WTC11 (cell line): ENCODE measurements at regions not wholly inside any gene's neighbourhood (a gene's known extent, or its start where the extent isn't known, plus 50 kb on each side); places are given as distances from the start of the nearest gene placed in this dataset.

Experiments
- ATAC-seq: fragments of 200-7000 bp; cut with Tn5 transposase; 2 replicates; pipeline ENCODE4 v1.10.0; 2021; ENCODE audit warnings: mild to moderate bottlenecking, moderate library complexity
- CTCF ChIA-PET: fragments of 300-600 bp; sonication (Branson Sonifier 250); formaldehyde crosslinking; loops from one replicate; lab custom pipeline; 2021; ENCODE audit warnings: antibody characterized with exemption; lab: Charles Lee
- POLR2A ChIA-PET: fragments of 350-600 bp; sonication (Branson Sonifier 250); formaldehyde crosslinking; loops from one replicate; lab custom pipeline; 2021; ENCODE audit warnings: antibody characterized with exemption; lab: Charles Lee
- DNase-seq: peaks from one replicate; pipeline ENCODE4 v3.0.0; 2021; ENCODE audit warnings: low spot score
- H3K27ac Mint-ChIP-seq: 2 replicates; pipeline ENCODE4 v1.8.0; 2021; ENCODE audit warnings: mixed read lengths
- H3K27me3 Mint-ChIP-seq: 2 replicates; pipeline ENCODE4 v1.8.0; 2021; ENCODE audit warnings: low read depth, mild to moderate bottlenecking, moderate library complexity, mixed read lengths
- H3K36me3 Mint-ChIP-seq: 2 replicates; pipeline ENCODE4 v1.8.0; 2021; ENCODE audit warnings: mixed read lengths
- H3K4me1 Mint-ChIP-seq: 2 replicates; pipeline ENCODE4 v1.8.0; 2022; ENCODE audit warnings: mixed read lengths
- H3K4me3 Mint-ChIP-seq: 2 replicates; pipeline ENCODE4 v1.8.0; 2021; ENCODE audit warnings: mild to moderate bottlenecking, moderate library complexity, mixed read lengths
- H3K9me3 Mint-ChIP-seq: 2 replicates; pipeline ENCODE4 v1.8.0; 2021; ENCODE audit warnings: mixed read lengths
- FOXK1 ChIP-seq: sonication (generic); formaldehyde crosslinking; IDR thresholded peaks from 2 replicates; pipeline ENCODE4 v1.8.0; 2022; ENCODE audit warnings: mild to moderate bottlenecking, moderate library complexity, missing genetic modification reagents
- OVOL2 ChIP-seq: fragments of 250-450 bp; sonication (Bioruptor Pico); IDR thresholded peaks from 2 replicates; pipeline ENCODE4 v1.9.0; 2021; ENCODE audit warnings: mild to moderate bottlenecking, borderline replicate concordance
- PRRX2 ChIP-seq: fragments of 250-450 bp; sonication (Bioruptor Pico); IDR thresholded peaks from 2 replicates; pipeline ENCODE4 v1.8.0; 2021; ENCODE audit warnings: mild to moderate bottlenecking
- SMAD3 ChIP-seq: sonication (generic); formaldehyde crosslinking; IDR thresholded peaks from 2 replicates; pipeline ENCODE4 v1.8.0; 2022; ENCODE audit warnings: missing genetic modification reagents, mild to moderate bottlenecking, borderline replicate concordance
- SOX15 ChIP-seq: fragments of 250-450 bp; sonication (Bioruptor Pico); IDR thresholded peaks from 2 replicates; pipeline ENCODE4 v1.9.0; 2021; ENCODE audit warnings: mild to moderate bottlenecking
- ZNF317 ChIP-seq: sonication (generic); formaldehyde crosslinking; IDR thresholded peaks from 2 replicates; pipeline ENCODE4 v1.8.1; 2023; ENCODE audit warnings: low read depth, mild to moderate bottlenecking, moderate library complexity, missing genetic modification reagents, borderline replicate concordance
- ZNF416 ChIP-seq: fragments of 250-450 bp; sonication (Bioruptor Pico); IDR thresholded peaks from 2 replicates; pipeline ENCODE4 v1.9.0; 2021; ENCODE audit warnings: mild to moderate bottlenecking, inconsistent platforms
- ZNF423 ChIP-seq: fragments of 250-450 bp; sonication (Bioruptor Pico); IDR thresholded peaks from 2 replicates; pipeline ENCODE4 v2.1.2; 2022; ENCODE audit warnings: mild to moderate bottlenecking, moderate library complexity
- ZNF671 ChIP-seq: fragments of 250-450 bp; sonication (Bioruptor Pico); IDR thresholded peaks from 2 replicates; pipeline ENCODE4 v1.8.0; 2021; ENCODE audit warnings: mild to moderate bottlenecking
- TF ChIP-seq, protein P1 (sequence below): sonication (generic); formaldehyde crosslinking; conservative IDR thresholded peaks from 2 replicates; pipeline ENCODE4 v1.8.1; 2022; ENCODE audit warnings: mild to moderate bottlenecking, missing genetic modification reagents
- TF ChIP-seq, protein P2 (sequence below): sonication (generic); formaldehyde crosslinking; IDR thresholded peaks from 2 replicates; pipeline ENCODE4 v1.8.1; 2023; ENCODE audit warnings: mild to moderate bottlenecking, missing genetic modification reagents
- TF ChIP-seq, protein P3 (sequence below): sonication (generic); formaldehyde crosslinking; IDR thresholded peaks from 2 replicates; pipeline ENCODE4 v1.8.0; 2022; ENCODE audit warnings: mild to moderate bottlenecking, missing genetic modification reagents
- TF ChIP-seq, protein P4 (sequence below): sonication (generic); formaldehyde crosslinking; IDR thresholded peaks from 2 replicates; pipeline ENCODE4 v1.8.0; 2022; ENCODE audit warnings: mild to moderate bottlenecking, missing genetic modification reagents
- TF ChIP-seq, protein P5 (sequence below): sonication (generic); formaldehyde crosslinking; IDR thresholded peaks from 2 replicates; pipeline ENCODE4 v1.8.1; 2022; ENCODE audit warnings: mild to moderate bottlenecking, missing genetic modification reagents, moderate library complexity, borderline replicate concordance

DNA sequence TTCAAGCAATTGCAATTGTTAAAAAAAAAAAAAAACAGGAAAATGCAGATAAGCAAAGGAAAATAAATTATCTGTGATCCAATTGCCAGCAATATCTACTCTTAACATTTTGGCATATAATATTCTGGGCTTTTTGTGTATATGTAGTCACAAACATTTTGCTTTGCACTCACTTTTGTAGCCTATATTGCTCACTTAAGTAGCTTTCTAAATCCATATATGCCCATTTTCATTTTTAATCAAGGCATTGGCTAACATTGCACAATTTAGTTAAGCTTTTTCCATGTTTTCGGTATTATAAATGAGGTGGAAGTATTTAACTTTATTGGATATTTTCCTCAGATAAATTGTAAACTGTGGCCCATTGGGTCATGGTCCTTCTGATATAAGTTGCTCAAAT is 466.3 kb upstream of the ATP2B1 start:
- DNase-seq (no peak), ATAC-seq (no peak)
- H3K4me3 Mint-ChIP-seq, result no peak overlapping the region
- no peaks in the 10 kb centered on the region for H3K36me3 Mint-ChIP-seq
- no peaks in the 10 kb centered on the region for H3K27me3 Mint-ChIP-seq
- H3K4me1 Mint-ChIP-seq, result no peaks in the 10 kb centered on the region
- peaks cover 9% of the 10 kb centered on the region for H3K9me3 Mint-ChIP-seq
- ChIA-PET CTCF (no interaction called here), POLR2A (no interaction called here)
- no peak overlapping the region for H3K27ac Mint-ChIP-seq
- TF ChIP-seq FOXK1 (CRISPR knock-in tag) (no peak), OVOL2 (CRISPR knock-in tag) (no peak)

DNA sequence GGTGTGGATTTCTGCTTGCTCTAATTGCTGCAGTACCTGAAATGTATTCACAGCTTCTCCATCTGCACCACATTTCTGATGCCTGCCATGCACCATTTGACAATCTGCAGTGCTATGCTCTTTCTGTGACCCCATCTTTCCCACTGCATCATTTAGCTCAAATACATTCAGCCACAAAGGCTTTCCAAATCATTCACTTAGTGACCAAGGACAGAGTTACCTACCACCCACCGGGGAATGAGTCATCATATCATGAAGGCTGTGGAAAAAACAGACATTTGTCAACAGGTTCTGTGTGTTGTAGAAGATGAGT is 465.5 kb upstream of the ATP2B1 start:
- no peak for DNase-seq
- ChIA-PET CTCF (no interaction called here), POLR2A (no interaction called here)
- Mint-ChIP-seq H3K36me3 (no peaks in the 10 kb centered on the region), H3K27me3 (no peaks in the 10 kb centered on the region), H3K4me1 (no peaks in the 10 kb centered on the region), H3K27ac (no peak overlapping the region)
- no peak for TF ChIP-seq ZNF423 (CRISPR knock-in tag)
- TF ChIP-seq, all 79 proteins: peak for 0
- Mint-ChIP-seq H3K4me3 (no peak overlapping the region), H3K9me3 (peaks cover 6% of the 10 kb centered on the region)
- no peak for ATAC-seq

DNA sequence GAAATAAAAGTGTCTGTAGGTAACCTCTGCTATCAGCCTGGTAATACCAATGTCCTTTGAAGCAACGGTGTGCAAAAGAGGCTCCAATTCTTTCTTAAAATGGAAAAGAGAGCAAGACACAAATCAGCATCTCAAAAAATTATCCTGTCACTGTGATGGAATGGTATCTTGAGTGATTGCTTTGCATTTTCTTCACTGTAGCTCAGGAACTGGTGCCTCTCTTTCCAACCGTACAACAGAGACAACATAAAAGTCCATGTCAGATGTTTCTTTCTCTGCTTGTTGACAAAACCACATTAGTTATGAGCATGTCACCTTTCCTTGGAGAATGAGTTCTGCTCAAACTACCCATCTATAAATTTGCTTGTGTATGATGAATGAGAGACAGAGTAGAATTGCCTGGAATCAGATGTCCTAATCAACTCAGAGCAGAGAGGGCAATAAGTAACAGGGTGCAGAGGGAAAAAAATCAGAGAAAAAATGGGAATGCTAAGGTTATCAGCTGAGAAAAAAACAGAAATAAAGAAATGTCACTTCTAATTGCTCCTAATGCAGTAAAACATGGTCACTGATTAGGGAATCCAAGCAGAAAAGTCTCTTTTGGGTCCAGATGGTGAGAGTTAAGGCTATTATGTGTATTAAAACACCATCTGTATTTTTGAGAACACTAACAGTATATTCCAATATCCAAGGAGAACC is 465.0 kb upstream of the ATP2B1 start:
- no peak for DNase-seq
- no peaks in the 10 kb centered on the region for H3K36me3 Mint-ChIP-seq
- no peak for ATAC-seq
- H3K9me3 Mint-ChIP-seq, result peaks cover 6% of the 10 kb centered on the region
- H3K27ac Mint-ChIP-seq, result no peak overlapping the region
- POLR2A ChIA-PET, result no interaction called here
- no peaks in the 10 kb centered on the region for H3K27me3 Mint-ChIP-seq
- no peaks in the 10 kb centered on the region for H3K4me1 Mint-ChIP-seq
- CTCF ChIA-PET, result no interaction called here
- TF ChIP-seq, protein P1, sequence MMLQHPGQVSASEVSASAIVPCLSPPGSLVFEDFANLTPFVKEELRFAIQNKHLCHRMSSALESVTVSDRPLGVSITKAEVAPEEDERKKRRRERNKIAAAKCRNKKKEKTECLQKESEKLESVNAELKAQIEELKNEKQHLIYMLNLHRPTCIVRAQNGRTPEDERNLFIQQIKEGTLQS (CRISPR knock-in tag), result no peak
- no peak for TF ChIP-seq ZNF317 (CRISPR knock-in tag)
- TF ChIP-seq, protein P2, sequence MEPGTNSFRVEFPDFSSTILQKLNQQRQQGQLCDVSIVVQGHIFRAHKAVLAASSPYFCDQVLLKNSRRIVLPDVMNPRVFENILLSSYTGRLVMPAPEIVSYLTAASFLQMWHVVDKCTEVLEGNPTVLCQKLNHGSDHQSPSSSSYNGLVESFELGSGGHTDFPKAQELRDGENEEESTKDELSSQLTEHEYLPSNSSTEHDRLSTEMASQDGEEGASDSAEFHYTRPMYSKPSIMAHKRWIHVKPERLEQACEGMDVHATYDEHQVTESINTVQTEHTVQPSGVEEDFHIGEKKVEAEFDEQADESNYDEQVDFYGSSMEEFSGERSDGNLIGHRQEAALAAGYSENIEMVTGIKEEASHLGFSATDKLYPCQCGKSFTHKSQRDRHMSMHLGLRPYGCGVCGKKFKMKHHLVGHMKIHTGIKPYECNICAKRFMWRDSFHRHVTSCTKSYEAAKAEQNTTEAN (CRISPR knock-in tag), result no peak
- TF ChIP-seq ZNF416 (CRISPR knock-in tag), result no peak
- TF ChIP-seq SOX15 (CRISPR knock-in tag), result no peak
- TF ChIP-seq, protein P3, sequence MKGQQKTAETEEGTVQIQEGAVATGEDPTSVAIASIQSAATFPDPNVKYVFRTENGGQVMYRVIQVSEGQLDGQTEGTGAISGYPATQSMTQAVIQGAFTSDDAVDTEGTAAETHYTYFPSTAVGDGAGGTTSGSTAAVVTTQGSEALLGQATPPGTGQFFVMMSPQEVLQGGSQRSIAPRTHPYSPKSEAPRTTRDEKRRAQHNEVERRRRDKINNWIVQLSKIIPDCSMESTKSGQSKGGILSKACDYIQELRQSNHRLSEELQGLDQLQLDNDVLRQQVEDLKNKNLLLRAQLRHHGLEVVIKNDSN (CRISPR knock-in tag), result no peak
- no peak for TF ChIP-seq ZNF671 (CRISPR knock-in tag)
- TF ChIP-seq, all 79 proteins: peak for 0
- no peak overlapping the region for H3K4me3 Mint-ChIP-seq

DNA sequence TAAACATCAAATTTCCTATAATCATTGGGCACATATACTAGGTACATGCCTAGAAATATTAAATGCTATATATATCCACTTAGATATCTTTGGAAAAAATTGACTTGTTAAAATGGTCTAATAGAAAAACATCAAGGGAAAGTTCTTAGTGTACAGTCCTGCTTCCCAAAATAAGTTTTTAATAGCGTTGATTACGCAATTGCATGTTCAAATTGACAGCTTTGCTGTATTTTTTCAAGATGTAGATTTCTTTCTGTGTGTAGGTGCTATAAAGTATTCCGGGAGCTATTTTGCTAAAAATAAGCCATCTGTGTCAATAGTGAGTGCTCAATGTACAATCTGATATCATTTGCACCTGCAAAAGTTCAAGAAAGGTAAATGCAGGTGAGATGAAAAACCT is 463.9 kb upstream of the ATP2B1 start:
- CTCF ChIA-PET, result no interaction called here
- ATAC-seq, result no peak

More for the DNA sequence above, 463.9 kb upstream of the ATP2B1 start:
- peaks cover 8% of the 10 kb centered on the region for H3K4me1 Mint-ChIP-seq
- H3K4me3 Mint-ChIP-seq, result no peak overlapping the region
- POLR2A ChIA-PET, result no interaction called here
- TF ChIP-seq, protein P4, sequence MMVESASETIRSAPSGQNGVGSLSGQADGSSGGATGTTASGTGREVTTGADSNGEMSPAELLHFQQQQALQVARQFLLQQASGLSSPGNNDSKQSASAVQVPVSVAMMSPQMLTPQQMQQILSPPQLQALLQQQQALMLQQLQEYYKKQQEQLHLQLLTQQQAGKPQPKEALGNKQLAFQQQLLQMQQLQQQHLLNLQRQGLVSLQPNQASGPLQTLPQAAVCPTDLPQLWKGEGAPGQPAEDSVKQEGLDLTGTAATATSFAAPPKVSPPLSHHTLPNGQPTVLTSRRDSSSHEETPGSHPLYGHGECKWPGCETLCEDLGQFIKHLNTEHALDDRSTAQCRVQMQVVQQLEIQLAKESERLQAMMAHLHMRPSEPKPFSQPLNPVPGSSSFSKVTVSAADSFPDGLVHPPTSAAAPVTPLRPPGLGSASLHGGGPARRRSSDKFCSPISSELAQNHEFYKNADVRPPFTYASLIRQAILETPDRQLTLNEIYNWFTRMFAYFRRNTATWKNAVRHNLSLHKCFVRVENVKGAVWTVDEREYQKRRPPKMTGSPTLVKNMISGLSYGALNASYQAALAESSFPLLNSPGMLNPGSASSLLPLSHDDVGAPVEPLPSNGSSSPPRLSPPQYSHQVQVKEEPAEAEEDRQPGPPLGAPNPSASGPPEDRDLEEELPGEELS (CRISPR knock-in tag), result no peak
- TF ChIP-seq, protein P5, sequence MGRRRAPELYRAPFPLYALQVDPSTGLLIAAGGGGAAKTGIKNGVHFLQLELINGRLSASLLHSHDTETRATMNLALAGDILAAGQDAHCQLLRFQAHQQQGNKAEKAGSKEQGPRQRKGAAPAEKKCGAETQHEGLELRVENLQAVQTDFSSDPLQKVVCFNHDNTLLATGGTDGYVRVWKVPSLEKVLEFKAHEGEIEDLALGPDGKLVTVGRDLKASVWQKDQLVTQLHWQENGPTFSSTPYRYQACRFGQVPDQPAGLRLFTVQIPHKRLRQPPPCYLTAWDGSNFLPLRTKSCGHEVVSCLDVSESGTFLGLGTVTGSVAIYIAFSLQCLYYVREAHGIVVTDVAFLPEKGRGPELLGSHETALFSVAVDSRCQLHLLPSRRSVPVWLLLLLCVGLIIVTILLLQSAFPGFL (CRISPR knock-in tag), result no peak
- TF ChIP-seq ZNF416 (CRISPR knock-in tag) (no peak), SMAD3 (CRISPR knock-in tag) (no peak), PRRX2 (no peak)
- no peak overlapping the region for H3K27ac Mint-ChIP-seq
- no peak for DNase-seq
- no peaks in the 10 kb centered on the region for H3K36me3 Mint-ChIP-seq
- H3K9me3 Mint-ChIP-seq, result peaks cover 4% of the 10 kb centered on the region
- H3K27me3 Mint-ChIP-seq, result no peaks in the 10 kb centered on the region
